T-helper 2 cell treated with Interferon-gamma antibody and Interleukin-4, amounts not matched to agents 100 ng/mL and 5 ng/mL, for 36 hours (primary cell): ENCODE measurements at regions not wholly inside any gene's neighbourhood (a gene's known extent, or its start where the extent isn't known, plus 50 kb on each side); places are given as distances from the start of the nearest gene placed in this dataset.

Source experiments
- intact Hi-C: fragments of 100-400 bp; cut with micrococcal nuclease; formaldehyde crosslinking; loops from one replicate; pipeline ENCODE4 v1.15.1; 2023

GRCh38 chr1:55938861-55939260 lies 640.5 kb downstream of the PLPP3 start:
- intact Hi-C loops: no loop called here

GRCh38 chr1:55938376-55938850 lies 641.0 kb downstream of the PLPP3 start:
- intact Hi-C loops: no loop called here

DNA sequence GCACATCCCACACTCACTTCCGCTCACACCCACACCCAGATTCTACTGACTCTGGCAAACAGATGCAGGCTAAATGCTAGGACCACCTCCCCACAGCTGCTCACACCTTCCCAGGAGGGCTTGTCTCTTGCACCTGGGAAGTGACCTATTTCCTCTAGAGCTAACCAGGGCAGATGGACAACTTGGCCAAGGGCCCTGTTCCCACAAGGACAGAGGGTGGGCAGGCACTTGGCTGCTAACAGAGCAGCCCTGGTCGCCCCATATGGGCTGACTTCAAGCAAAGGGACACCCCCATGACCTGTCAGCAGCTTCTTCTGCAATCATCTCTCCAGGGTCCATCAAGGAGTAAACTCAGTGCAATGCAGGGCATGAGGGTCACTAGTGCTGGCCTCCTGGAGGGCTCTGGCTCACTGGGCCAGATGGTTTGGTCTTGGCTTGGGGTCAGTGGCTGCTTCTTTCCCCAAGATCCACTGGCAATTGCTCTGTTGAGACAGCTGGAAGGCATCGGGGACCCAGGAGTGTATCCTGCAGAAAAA lies 641.5 kb downstream of the PLPP3 start:
- intact Hi-C loops: no loop called here

GRCh38 chr1:55935236-55935635 lies 644.1 kb downstream of the PLPP3 start:
- intact Hi-C loops: no loop called here

DNA sequence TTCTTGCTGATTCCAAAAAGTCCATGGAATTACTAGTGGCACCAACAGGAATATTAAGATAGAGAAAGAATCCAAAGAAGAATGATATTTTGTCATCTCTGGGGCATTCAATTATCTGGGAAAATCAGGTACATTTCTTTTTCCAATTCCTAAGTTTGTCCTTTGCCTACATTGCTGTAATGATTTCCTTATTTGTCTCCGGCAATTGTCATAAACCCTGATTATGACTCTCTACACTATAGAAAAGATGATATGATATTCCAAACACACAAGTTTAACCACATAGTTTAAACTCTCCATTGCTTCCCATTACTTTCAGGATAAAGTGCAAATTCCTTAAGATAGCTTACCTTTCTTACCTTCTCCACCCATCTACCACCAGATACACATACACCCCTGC lies 647.0 kb downstream of the PLPP3 start:
- intact Hi-C loops: no loop called here

DNA sequence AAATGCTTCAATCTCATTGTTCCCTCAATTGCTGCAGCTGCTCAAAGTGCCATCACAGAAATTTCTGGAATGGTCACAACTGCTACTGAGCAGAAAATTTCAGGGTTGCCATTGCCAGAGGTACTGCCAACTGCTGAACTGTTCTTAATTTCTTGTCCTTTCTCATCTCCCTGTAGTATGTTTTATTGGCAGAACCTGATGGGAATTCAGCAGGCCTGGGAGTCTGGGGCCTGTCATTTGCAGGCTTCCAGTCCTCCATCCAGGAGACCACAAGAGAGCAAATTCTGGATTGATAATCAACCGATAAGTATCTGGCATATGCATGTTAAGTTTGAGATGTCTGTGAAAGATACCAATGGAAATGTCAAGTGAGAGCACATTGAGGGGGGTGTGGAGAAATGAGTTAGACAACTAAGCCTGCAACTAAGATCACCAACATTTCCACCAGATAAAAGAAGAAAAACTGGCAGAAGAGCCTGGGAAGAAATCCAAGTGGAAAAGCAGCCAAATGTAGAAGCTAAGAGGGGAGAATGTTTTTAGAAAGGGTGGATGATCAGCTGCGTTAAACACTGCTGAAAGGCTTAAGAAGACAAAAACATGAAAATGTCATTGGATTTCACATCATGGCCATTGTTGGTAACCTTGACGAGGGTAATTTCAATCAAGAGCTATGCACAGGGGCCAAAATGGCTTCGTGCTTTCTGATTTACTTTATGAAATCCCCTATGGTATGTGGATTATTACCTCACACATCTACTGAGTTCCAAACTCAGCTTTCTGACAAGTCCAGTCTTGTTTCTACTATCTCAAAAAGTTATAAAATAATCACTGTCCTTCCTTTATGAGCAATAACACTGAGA lies 648.1 kb downstream of the PLPP3 start:
- intact Hi-C loops: no loop called here

DNA sequence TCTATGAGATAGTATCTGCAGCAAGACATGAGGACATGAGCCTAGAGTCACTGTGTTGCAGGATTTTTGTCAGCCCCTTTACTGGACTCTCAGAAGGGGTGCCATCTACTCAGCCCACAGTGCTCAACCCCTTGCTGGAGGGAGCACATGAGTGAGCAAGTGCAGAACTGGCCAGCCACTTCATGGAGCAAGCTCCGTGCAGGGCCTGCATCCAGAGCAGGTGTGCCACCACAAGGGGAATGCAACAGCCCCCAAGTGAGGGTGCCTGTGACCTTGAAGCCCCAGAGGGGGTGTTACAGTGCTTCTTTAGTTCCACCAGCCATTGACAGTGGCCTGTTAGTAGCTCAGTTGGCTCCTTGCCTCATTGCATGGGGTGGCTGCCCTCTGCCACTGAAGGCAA lies 649.7 kb downstream of the PLPP3 start:
- intact Hi-C loops: no loop called here

- intact Hi-C loops: no loop called here
Measured at GRCh38 chr1:55928576-55928975, 650.8 kb downstream of the PLPP3 start.

DNA sequence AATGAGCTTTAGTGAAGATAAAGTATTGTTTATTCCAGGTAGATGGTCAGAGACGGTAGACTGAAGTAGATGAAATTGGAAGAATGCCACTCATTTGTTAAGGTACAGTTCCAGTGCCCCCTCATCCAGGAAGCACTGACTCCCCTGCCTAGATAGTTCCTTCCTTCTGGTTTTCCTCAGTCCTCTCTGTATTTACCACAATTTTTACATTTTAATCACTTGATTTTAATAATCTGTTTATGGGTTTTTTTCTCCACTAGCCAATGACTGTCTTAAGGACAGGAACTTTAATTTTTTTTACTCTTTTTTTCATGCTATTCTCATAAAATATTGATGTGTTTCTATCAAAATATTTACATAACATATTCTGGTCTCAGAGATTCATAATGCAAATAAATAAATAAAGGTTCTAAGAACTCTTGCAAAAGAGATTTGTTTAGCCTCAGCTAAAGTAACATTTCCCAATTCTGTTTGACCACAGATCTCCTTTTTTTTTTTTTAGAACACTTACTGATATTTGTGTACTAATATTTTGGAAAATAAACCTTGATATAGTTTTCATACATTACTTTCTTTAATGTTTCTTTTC lies 651.6 kb downstream of the PLPP3 start:
- intact Hi-C loops: no loop called here

DNA sequence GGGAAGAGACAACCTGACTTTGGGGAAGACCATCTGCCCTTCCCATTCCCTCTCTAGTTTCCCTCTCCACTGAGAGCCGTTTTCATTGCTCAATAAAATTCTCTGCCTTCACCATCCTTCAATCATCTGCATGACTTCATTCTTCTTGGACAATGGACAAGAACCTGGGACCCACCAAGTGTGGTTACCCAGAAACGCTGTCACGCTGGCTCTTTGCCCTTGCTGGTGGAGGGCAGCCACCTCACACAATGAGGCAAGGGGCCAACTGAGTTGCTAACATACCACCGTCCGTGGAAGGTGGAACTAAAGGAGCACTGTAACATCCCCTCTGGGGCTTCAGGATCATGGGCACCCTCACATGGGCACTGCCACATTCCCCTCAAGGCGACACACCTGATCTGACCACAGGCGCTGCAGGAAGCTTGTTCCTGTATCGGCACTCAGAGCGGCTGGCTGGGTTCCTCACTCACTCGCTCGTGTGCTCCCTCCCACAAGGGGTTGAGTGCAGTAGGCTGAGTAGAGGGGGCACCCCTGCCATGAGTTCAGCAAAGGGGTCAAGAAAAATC lies 652.4 kb downstream of the PLPP3 start:
- intact Hi-C loops: no loop called here

DNA sequence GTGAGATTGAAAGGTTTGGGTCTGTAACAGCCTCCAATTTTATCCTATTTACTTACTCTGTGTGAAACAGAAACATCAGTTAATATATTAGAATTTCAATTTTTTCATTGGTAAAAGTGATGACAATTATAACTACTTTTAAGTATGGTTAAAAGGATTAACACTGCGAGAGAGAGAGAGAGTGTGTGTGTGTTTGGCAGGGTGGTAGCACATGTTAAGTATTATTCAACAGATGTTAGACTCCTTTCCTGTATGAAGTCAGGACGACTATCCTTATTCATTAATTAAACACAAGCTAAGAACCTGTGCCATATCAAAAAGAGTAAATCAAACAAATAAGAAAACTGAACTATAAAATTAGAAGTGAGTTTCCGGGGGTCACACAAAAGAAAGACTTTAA lies 662.5 kb downstream of the PLPP3 start:
- intact Hi-C loops: no loop called here

GRCh38 chr1:55916481-55916880 lies 662.9 kb downstream of the PLPP3 start:
- intact Hi-C loops: no loop called here

DNA sequence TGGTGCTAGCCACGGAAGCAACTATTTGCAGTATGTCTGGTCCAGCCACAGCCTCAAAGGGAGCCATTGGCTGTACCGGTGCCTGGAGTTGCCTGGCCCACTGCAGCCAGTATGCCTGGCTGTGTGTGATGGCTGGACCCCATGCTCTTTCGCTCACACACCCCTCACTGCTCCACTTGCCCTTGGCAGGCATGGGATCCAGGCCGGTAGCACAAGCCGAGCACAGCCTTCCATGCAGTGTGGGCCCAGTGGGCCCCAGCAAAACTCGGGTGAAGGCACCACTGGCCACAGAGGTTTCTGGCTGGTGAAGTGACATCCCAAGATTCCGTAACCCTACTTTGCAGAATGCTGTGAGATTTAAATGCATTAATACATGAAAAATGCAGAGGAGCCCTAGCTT lies 665.8 kb downstream of the PLPP3 start:
- intact Hi-C loops: no loop called here

- intact Hi-C loops: no loop called here
Measured at GRCh38 chr1:55912438-55912837, 666.9 kb downstream of the PLPP3 start.

DNA sequence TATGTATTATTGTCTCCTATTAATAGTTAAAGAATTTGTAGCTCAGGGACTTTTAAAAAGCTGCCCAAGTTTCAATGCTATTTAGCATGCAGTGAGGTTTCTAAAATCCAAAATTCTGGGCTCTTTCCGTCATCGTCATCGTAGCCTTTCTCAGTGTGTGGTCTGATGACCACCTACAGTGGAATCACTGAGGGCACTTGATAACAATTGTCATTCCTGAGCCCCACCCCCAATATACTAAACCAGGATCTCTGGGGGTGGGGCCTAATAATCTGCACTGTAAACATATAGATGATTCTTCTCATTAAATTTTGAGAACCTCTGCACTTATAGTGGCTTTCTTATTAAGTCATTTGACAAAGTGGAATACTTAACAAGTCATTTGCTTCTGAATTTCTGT lies 674.8 kb downstream of the PLPP3 start:
- intact Hi-C loops: no loop called here

GRCh38 chr1:55898181-55898580 lies 681.2 kb downstream of the PLPP3 start:
- intact Hi-C loops: no loop called here

- intact Hi-C loops: no loop called here
Measured at GRCh38 chr1:55896210-55896609, 681.0 kb upstream of the USP24 start.

DNA sequence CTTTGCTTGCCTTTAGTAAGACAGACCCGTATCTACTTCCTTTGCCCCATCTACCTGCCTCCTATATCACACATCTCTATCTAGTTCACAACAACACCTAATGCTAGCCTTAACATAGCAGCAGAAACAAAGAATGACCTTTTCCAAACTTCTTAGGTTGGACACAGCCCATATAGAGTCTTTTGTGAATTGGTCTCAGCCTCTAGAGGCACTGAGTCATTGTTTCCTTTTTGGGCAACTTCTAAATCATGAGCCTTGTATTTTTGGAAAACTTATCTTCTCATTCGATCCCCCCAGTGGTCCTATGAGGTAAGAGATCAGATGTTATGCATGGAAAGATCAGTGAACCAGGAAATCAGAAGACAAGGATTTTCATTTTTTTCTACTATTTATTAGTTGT lies 679.4 kb upstream of the USP24 start:
- intact Hi-C loops: no loop called here

DNA sequence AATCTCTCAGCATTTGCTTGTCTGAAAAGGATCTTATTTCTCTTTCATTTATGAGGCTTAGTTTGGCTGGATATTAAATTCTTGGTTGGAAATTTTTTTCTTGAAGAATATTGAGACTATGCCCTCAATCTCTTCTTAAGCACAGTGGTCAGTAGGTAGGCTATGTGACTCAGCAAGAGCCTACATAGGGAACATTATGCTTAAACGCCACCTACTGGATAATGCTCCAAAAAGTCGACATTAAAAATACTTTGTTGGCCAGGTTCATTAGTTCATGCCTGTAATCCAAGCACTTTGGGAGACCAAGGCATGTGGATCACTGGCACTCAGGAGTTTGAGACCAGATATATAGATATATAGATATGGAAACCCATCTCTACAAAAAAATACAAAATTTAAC lies 678.0 kb upstream of the USP24 start:
- intact Hi-C loops: no loop called here

- intact Hi-C loops: no loop called here
Measured at GRCh38 chr1:55888685-55889317, 673.6 kb upstream of the USP24 start.

GRCh38 chr1:55886856-55887712 lies 671.9 kb upstream of the USP24 start:
- intact Hi-C loops: no loop called here
